Neural progenitor cell (in vitro differentiated cells): ENCODE measurements at regions not wholly inside any gene's neighbourhood (a gene's known extent, or its start where the extent isn't known, plus 50 kb on each side); places are given as distances from the start of the nearest gene placed in this dataset.

Experiments used
- DNase-seq: peaks from one replicate; pipeline ENCODE4 v3.0.0-alpha.2; 2016; ENCODE audit warnings: low spot score
- H2AFZ ChIP-seq: fragments of 200-600 bp; sonication (generic); replicated peaks from 2 replicates; pipeline ENCODE4 v1.6.1; 2016; ENCODE audit warnings: antibody characterized with exemption
- H3F3A ChIP-seq: fragments of 200-600 bp; sonication (generic); 2 replicates; pipeline ENCODE4 v1.6.1; 2016; ENCODE audit warnings: antibody characterized with exemption, low read depth
- H3K27ac ChIP-seq: fragments of 200-600 bp; sonication (generic); 2 replicates; pipeline ENCODE4 v1.5.1; 2016; ENCODE audit warnings: mild to moderate bottlenecking
- H3K27me3 ChIP-seq: fragments of 200-600 bp; sonication (generic); 2 replicates; pipeline ENCODE4 v1.6.1; 2016; ENCODE audit warnings: mild to moderate bottlenecking, moderate library complexity
- H3K36me3 ChIP-seq: fragments of 200-600 bp; sonication (generic); 2 replicates; pipeline ENCODE4 v1.5.1; 2016
- H3K4me1 ChIP-seq: fragments of 200-600 bp; sonication (generic); 2 replicates; pipeline ENCODE4 v1.6.1; 2016; ENCODE audit warnings: mixed run types
- H3K4me2 ChIP-seq: fragments of 200-600 bp; sonication (generic); 2 replicates; pipeline ENCODE4 v1.6.1; 2016
- H3K4me3 ChIP-seq: fragments of 200-600 bp; sonication (generic); 2 replicates; pipeline ENCODE4 v1.5.1; 2016
- H3K79me2 ChIP-seq: fragments of 200-600 bp; sonication (generic); 2 replicates; pipeline ENCODE4 v1.6.1; 2016; ENCODE audit warnings: low read depth
- H3K9ac ChIP-seq: fragments of 200-600 bp; sonication (generic); 2 replicates; pipeline ENCODE4 v1.6.1; 2016
- H3K9me3 ChIP-seq: fragments of 200-600 bp; sonication (generic); 2 replicates; pipeline ENCODE4 v1.5.1; 2016; ENCODE audit warnings: low read depth
- H4K20me1 ChIP-seq: fragments of 200-600 bp; sonication (generic); 2 replicates; pipeline ENCODE4 v1.6.1; 2016; ENCODE audit warnings: low read depth
- H3K27ac Mint-ChIP-seq: 3 replicates; pipeline ENCODE4 v1.8.0; 2021; ENCODE audit warnings: mixed read lengths
- H3K27me3 Mint-ChIP-seq: 2 replicates; pipeline ENCODE4 v1.8.0; 2022; ENCODE audit warnings: low read depth, mild to moderate bottlenecking, inconsistent platforms, moderate library complexity, mixed read lengths; ENCODE audit not compliant: insufficient read depth
- H3K36me3 Mint-ChIP-seq: 3 replicates; pipeline ENCODE4 v1.8.0; 2021; ENCODE audit warnings: mixed read lengths
- H3K4me1 Mint-ChIP-seq: 3 replicates; pipeline ENCODE4 v1.8.0; 2021; ENCODE audit warnings: mixed read lengths
- H3K4me3 Mint-ChIP-seq: 3 replicates; pipeline ENCODE4 v1.8.0; 2021; ENCODE audit warnings: mild to moderate bottlenecking, moderate library complexity, mixed read lengths
- H3K9me3 Mint-ChIP-seq: 3 replicates; pipeline ENCODE4 v1.8.0; 2020; ENCODE audit warnings: mixed read lengths
- CTCF ChIP-seq: fragments of 200-600 bp; sonication (generic); IDR thresholded peaks from 2 replicates; pipeline ENCODE4 v1.5.1; 2017; ENCODE audit warnings: antibody characterized with exemption, mild to moderate bottlenecking
- EZH2 ChIP-seq: fragments of 200-600 bp; sonication (generic); IDR thresholded peaks from 2 replicates; pipeline ENCODE4 v1.6.1; 2017; ENCODE audit warnings: antibody characterized with exemption, mild to moderate bottlenecking, moderate library complexity
- EZH2phosphoT487 ChIP-seq: fragments of 200-600 bp; sonication (generic); IDR thresholded peaks from 2 replicates; pipeline ENCODE4 v1.6.1; 2017; ENCODE audit warnings: antibody characterized with exemption

DNA sequence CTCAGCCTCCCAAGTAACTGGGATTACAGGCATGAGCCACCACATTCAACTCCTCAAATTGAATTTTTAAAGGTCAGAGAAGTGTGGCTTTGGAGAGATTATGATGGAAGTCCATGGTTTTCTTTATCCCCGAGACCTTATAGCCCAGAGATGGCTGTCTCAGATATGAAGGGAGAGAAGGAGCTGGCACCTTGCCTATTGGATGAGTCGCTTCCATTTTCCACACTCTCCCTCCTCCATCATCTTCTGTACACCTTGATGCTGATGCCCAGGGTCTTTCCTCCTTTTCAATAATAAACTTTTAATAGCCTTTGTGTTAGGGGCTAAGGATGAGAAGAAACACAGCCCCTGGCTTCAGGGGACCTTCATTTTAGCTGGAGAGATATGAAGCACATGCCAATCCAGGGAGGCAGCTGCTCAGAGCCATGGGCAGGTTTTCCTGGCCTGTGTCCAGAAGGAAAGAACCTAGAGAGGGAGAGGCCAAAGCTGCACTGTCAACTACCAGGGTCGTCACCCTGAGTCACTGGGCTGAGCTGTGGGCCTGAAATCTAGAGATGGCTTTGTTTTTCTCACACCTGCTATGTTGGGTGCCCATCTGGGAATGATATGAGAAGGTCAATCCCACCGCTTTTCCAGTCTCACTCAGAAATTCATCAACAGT, 146.0 kb upstream of the SERTAD2 start:
- DNase-seq, result no peak
- H3K27me3 Mint-ChIP-seq, result no peaks in the 10 kb centered on the region
- Histone ChIP-seq H3K4me1 (no peaks in the 10 kb centered on the region), H3K4me2 (no peak overlapping the region), H3K4me3 (no peak overlapping the region), H2AFZ (no peak overlapping the region), H3K9ac (no peak overlapping the region), H3K79me2 (no peaks in the 10 kb centered on the region), H3F3A (no peaks in the 10 kb centered on the region), H3K27me3 (no peaks in the 10 kb centered on the region), H4K20me1 (no peaks in the 10 kb centered on the region), H3K27ac (no peak overlapping the region), H3K36me3 (no peaks in the 10 kb centered on the region), H3K9me3 (no peaks in the 10 kb centered on the region)
- no peak overlapping the region for H3K27ac Mint-ChIP-seq
- H3K9me3 Mint-ChIP-seq, result no peaks in the 10 kb centered on the region
- no peaks in the 10 kb centered on the region for H3K36me3 Mint-ChIP-seq
- no peak overlapping the region for H3K4me3 Mint-ChIP-seq
- no peaks in the 10 kb centered on the region for H3K4me1 Mint-ChIP-seq
- TF ChIP-seq EZH2 (no peak), CTCF (no peak), EZH2phosphoT487 (no peak)

DNA sequence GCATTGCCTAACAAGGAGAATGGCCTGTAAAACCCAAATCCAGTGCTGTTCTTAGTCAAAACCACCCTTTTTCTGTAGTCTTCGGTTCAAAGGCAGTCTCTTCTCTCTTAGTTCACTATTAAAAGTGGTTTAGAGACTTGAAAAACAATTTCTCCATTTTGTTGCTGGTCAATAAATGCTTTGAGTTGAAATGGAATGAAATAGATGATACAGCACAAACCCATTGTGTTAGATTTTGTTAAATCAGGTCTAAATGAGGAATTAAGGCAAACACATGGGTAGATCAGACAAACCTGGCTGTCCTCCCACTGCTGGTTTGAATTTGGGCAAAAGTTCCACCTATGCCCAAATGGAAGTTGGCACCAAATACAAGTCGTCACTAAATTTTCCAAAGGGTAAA, 150.1 kb upstream of the SERTAD2 start:
- no peak overlapping the region for H2AFZ ChIP-seq
- Mint-ChIP-seq H3K4me3 (no peak overlapping the region), H3K9me3 (no peaks in the 10 kb centered on the region), H3K4me1 (no peaks in the 10 kb centered on the region), H3K27me3 (peaks cover 4% of the 10 kb centered on the region), H3K36me3 (no peaks in the 10 kb centered on the region), H3K27ac (no peak overlapping the region)
- TF ChIP-seq CTCF (no peak), EZH2 (no peak), EZH2phosphoT487 (no peak)
- DNase-seq, result no peak
- no peak overlapping the region for H3K27ac ChIP-seq
- H3K27me3 ChIP-seq, result no peaks in the 10 kb centered on the region
- H3K9ac ChIP-seq, result no peak overlapping the region
- no peaks in the 10 kb centered on the region for H3K9me3 ChIP-seq
- H3K4me1 ChIP-seq, result no peaks in the 10 kb centered on the region
- no peaks in the 10 kb centered on the region for H3K79me2 ChIP-seq
- no peak overlapping the region for H3K4me2 ChIP-seq
- H4K20me1 ChIP-seq, result no peaks in the 10 kb centered on the region
- no peaks in the 10 kb centered on the region for H3F3A ChIP-seq
- H3K4me3 ChIP-seq, result no peak overlapping the region
- H3K36me3 ChIP-seq, result no peaks in the 10 kb centered on the region

- TF ChIP-seq CTCF, result no peak
- TF ChIP-seq EZH2phosphoT487, result no peak
- TF ChIP-seq EZH2, result no peak
- Mint-ChIP-seq H3K9me3 (no peaks in the 10 kb centered on the region), H3K36me3 (no peaks in the 10 kb centered on the region), H3K27me3 (peaks cover 4% of the 10 kb centered on the region), H3K4me1 (no peaks in the 10 kb centered on the region), H3K27ac (no peak overlapping the region), H3K4me3 (no peak overlapping the region)
- Histone ChIP-seq H3F3A (no peaks in the 10 kb centered on the region), H3K4me3 (no peak overlapping the region), H3K4me1 (no peaks in the 10 kb centered on the region), H2AFZ (no peak overlapping the region), H3K79me2 (no peaks in the 10 kb centered on the region), H3K4me2 (no peak overlapping the region), H3K27ac (no peak overlapping the region), H3K9ac (no peak overlapping the region), H3K36me3 (no peaks in the 10 kb centered on the region), H3K9me3 (no peaks in the 10 kb centered on the region), H4K20me1 (no peaks in the 10 kb centered on the region), H3K27me3 (no peaks in the 10 kb centered on the region)
- no peak for DNase-seq
Measured at GRCh38 chr2:64804651-64805050, 150.9 kb upstream of the SERTAD2 start.
